HFFc6 (cell line): ENCODE measurements at regions not wholly inside any gene's neighbourhood (a gene's known extent, or its start where the extent isn't known, plus 50 kb on each side); places are given as distances from the start of the nearest gene placed in this dataset.
"Not testable (repeated sequence)": the region's sequence is repeated elsewhere in the genome, so short reads cannot be mapped to it uniquely, and the experiment has no call there.

Source experiments
- DNase-seq: peaks from one replicate; pipeline ENCODE4 v3.0.0-alpha.2; 2018
- H3K27ac Mint-ChIP-seq: 2 replicates; pipeline ENCODE4 v1.8.0; 2020; ENCODE audit warnings: mild to moderate bottlenecking, mixed read lengths
- H3K27me3 Mint-ChIP-seq: 2 replicates; pipeline ENCODE4 v1.8.0; 2021; ENCODE audit warnings: mild to moderate bottlenecking, moderate library complexity, mixed read lengths; ENCODE audit not compliant: insufficient read depth
- H3K36me3 Mint-ChIP-seq: 2 replicates; pipeline ENCODE4 v1.8.0; 2021; ENCODE audit warnings: low read depth, mixed read lengths
- H3K4me1 Mint-ChIP-seq: 2 replicates; pipeline ENCODE4 v1.8.0; 2020; ENCODE audit warnings: low read depth, mixed read lengths
- H3K4me3 Mint-ChIP-seq: 2 replicates; pipeline ENCODE4 v1.8.0; 2020; ENCODE audit warnings: mild to moderate bottlenecking, moderate library complexity, mixed read lengths
- H3K9me3 Mint-ChIP-seq: 2 replicates; pipeline ENCODE4 v1.8.0; 2020; ENCODE audit warnings: mild to moderate bottlenecking, mixed read lengths
- CTCF ChIP-seq: fragments of 200-600 bp; sonication (generic); IDR thresholded peaks from 2 replicates; pipeline ENCODE4 v1.5.0; 2021; ENCODE audit warnings: antibody characterized with exemption, mild to moderate bottlenecking

GRCh38 chr5:163951069-163951468 lies 445.6 kb downstream of the MAT2B start:
- Mint-ChIP-seq H3K27me3 (peaks cover 9% of the 10 kb centered on the region), H3K9me3 (no peaks in the 10 kb centered on the region), H3K4me3 (no peak overlapping the region), H3K4me1 (peaks cover 24% of the 10 kb centered on the region; the same call in 1 of the 2 replicates), H3K36me3 (no peaks in the 10 kb centered on the region), H3K27ac (no peak overlapping the region)
- TF ChIP-seq CTCF: no peak
- no peak for DNase-seq

- H3K36me3 Mint-ChIP-seq: no peaks in the 10 kb centered on the region
- H3K27me3 Mint-ChIP-seq: peaks cover 4% of the 10 kb centered on the region
- DNase-seq: no peak
- H3K27ac Mint-ChIP-seq: no peak overlapping the region
- TF ChIP-seq CTCF: no peak
- no peak overlapping the region for H3K4me3 Mint-ChIP-seq
- no peaks in the 10 kb centered on the region for H3K9me3 Mint-ChIP-seq
- no peaks in the 10 kb centered on the region; the same call in 1 of the 2 replicates for H3K4me1 Mint-ChIP-seq
Measured at GRCh38 chr5:163953901-163954300, 448.5 kb downstream of the MAT2B start.

- H3K36me3 Mint-ChIP-seq, H3K27me3 Mint-ChIP-seq, DNase-seq, H3K4me1 Mint-ChIP-seq, H3K4me3 Mint-ChIP-seq, H3K9me3 Mint-ChIP-seq, H3K27ac Mint-ChIP-seq: not testable (repeated sequence)
Measured at GRCh38 chr5:163961230-163961629, 455.8 kb downstream of the MAT2B start.

- no peak for TF ChIP-seq CTCF
- no peak for DNase-seq
- H3K27me3 Mint-ChIP-seq: no peaks in the 10 kb centered on the region
- H3K4me1 Mint-ChIP-seq: no peaks in the 10 kb centered on the region; the same call in 1 of the 2 replicates
- H3K9me3 Mint-ChIP-seq: no peaks in the 10 kb centered on the region
- H3K4me3 Mint-ChIP-seq: no peak overlapping the region
- no peak overlapping the region for H3K27ac Mint-ChIP-seq
- no peaks in the 10 kb centered on the region for H3K36me3 Mint-ChIP-seq
Measured at GRCh38 chr5:163963881-163964280, 458.5 kb downstream of the MAT2B start.

GRCh38 chr5:163964671-163965070 lies 459.3 kb downstream of the MAT2B start:
- DNase-seq: no peak
- Mint-ChIP-seq H3K4me1 (no peaks in the 10 kb centered on the region; the same call in 1 of the 2 replicates), H3K36me3 (no peaks in the 10 kb centered on the region), H3K9me3 (no peaks in the 10 kb centered on the region), H3K27ac (no peak overlapping the region), H3K27me3 (peaks cover 3% of the 10 kb centered on the region; the same call in 1 of the 2 replicates), H3K4me3 (no peak overlapping the region)
- no peak for TF ChIP-seq CTCF

GRCh38 chr5:163967268-163967667 lies 461.8 kb downstream of the MAT2B start:
- Mint-ChIP-seq H3K9me3 (peaks cover 3% of the 10 kb centered on the region), H3K27me3 (peaks cover 3% of the 10 kb centered on the region; the same call in 1 of the 2 replicates), H3K36me3 (no peaks in the 10 kb centered on the region), H3K27ac (no peak overlapping the region), H3K4me3 (no peak overlapping the region), H3K4me1 (no peaks in the 10 kb centered on the region; the same call in 1 of the 2 replicates)
- no peak for TF ChIP-seq CTCF
- no peak for DNase-seq
